K562 (cell line): ENCODE measurements at regions not wholly inside any gene's neighbourhood (a gene's known extent, or its start where the extent isn't known, plus 50 kb on each side); places are given as distances from the start of the nearest gene placed in this dataset.

Experiments
- ATAC-seq: fragments of 200-7000 bp; cut with Tn5 transposase; 3 replicates; pipeline ENCODE4 v1.9.1; 2020; ENCODE audit warnings: moderate library complexity
- BruUV-seq: library from RNA; stranded (reverse); fragments of 400-500 nt; replicated peaks from 2 replicates; lab custom pipeline; 2021; lab: Mats Ljungman, UMichigan
- CTCF ChIA-PET: fragments of 300-600 bp; formaldehyde crosslinking; extraction: SDS; loops from one replicate; lab custom pipeline; 2021; ENCODE audit warnings: low intra/inter-chr PET ratio; lab: Yijun Ruan, JAX
- POLR2A ChIA-PET: fragments of 300-600, 350-650 bp; sonication (Branson Sonifier 250); formaldehyde crosslinking; extraction: SDS; loops from one replicate; lab custom pipeline; 2021; ENCODE audit warnings: antibody characterized with exemption, inconsistent platforms; lab: Yijun Ruan, JAX
- DNase-seq, 4 experiments: peaks; one replicate each; pipeline versions ENCODE4 v3.0.0 to v3.0.0-alpha.2; 2011 to 2018; ENCODE audit warnings: low spot score in 3 of 4, mixed read lengths in 3 of 4; ENCODE audit errors: extremely low read depth in 1 of 4
- FAIRE-seq: peaks from 2 replicates; lab custom pipeline; 2011; peaks lifted over from hg19 to GRCh38; lab: Jason Lieb, UNC
- H2AFZ ChIP-seq: 2 replicates; pipeline ENCODE4 v1.6.0; 2011; ENCODE audit warnings: low read depth, low read length, control low read depth, inconsistent platforms
- H3K27ac ChIP-seq: fragments of 200-600 bp; 3 replicates; pipeline ENCODE4 v1.8.0; 2011; ENCODE audit warnings: low read depth, mild to moderate bottlenecking, control low read depth, inconsistent platforms, low read length, moderate library complexity, mixed read lengths; ENCODE audit errors: extremely low read depth
- H3K27me3 ChIP-seq, 2 experiments: fragments of 300-600 bp in 1 of 2; 2 replicates in 1 of 2; 3 replicates in 1 of 2; pipeline versions ENCODE4 v1.6.0 to v1.8.0; 2011; ENCODE audit warnings: inconsistent platforms in 2 of 2, low read length in 2 of 2, mild to moderate bottlenecking in 1 of 2, mixed read lengths in 1 of 2, moderate library complexity in 1 of 2; ENCODE audit not compliant: control insufficient read depth in 2 of 2, insufficient read depth in 2 of 2
- H3K36me3 ChIP-seq: fragments of 300-600 bp; 3 replicates; pipeline ENCODE4 v1.8.0; 2011; ENCODE audit warnings: mild to moderate bottlenecking, low read length, inconsistent platforms; ENCODE audit not compliant: control insufficient read depth, insufficient read depth
- H3K4me1 ChIP-seq, 2 experiments: fragments of 200-600 bp in 1 of 2; replicated peaks in 1 of 2; 2 replicates in 1 of 2; 3 replicates in 1 of 2; pipeline versions ENCODE4 v1.5.1 to v1.8.0; 2011; ENCODE audit warnings: inconsistent platforms in 2 of 2, low read length in 2 of 2, mild to moderate bottlenecking in 1 of 2, mixed read lengths in 1 of 2, moderate library complexity in 1 of 2; ENCODE audit not compliant: control insufficient read depth in 2 of 2, insufficient read depth in 2 of 2
- H3K4me2 ChIP-seq: 2 replicates; pipeline ENCODE4 v1.6.1; 2011; ENCODE audit warnings: low read length, control low read depth, inconsistent platforms, mixed read lengths; ENCODE audit not compliant: insufficient read depth
- H3K4me3 ChIP-seq: fragments of 200-600 bp; sonication (generic), shearing (Covaris generic); 2 replicates; pipeline ENCODE4 v1.5.1; 2016; ENCODE audit warnings: control low read depth, inconsistent platforms
- H3K79me2 ChIP-seq: fragments of 200-600 bp; 3 replicates; pipeline ENCODE4 v1.8.0; 2011; ENCODE audit warnings: low read length, inconsistent platforms; ENCODE audit not compliant: control insufficient read depth, insufficient read depth
- H3K9ac ChIP-seq, 2 experiments: 2 replicates each; pipeline versions ENCODE4 v1.6.0 to v1.6.1; 2011; ENCODE audit warnings: low read depth in 2 of 2, low read length in 2 of 2, control low read depth in 1 of 2, inconsistent platforms in 1 of 2, mild to moderate bottlenecking in 1 of 2, mixed read lengths in 1 of 2; ENCODE audit not compliant: insufficient read depth in 1 of 2
- H3K9me1 ChIP-seq: one replicate; pipeline ENCODE4 v1.6.0; 2011; ENCODE audit warnings: inconsistent platforms, mild to moderate bottlenecking, low read length, moderate library complexity; ENCODE audit not compliant: control insufficient read depth, insufficient read depth
- H3K9me3 ChIP-seq: replicated peaks from 2 replicates; pipeline ENCODE4 v1.5.1; 2011; ENCODE audit warnings: low read depth, low read length, inconsistent platforms; ENCODE audit not compliant: control insufficient read depth, insufficient read depth
- H4K20me1 ChIP-seq: replicated peaks from 2 replicates; pipeline ENCODE4 v1.6.1; 2011; ENCODE audit warnings: low read length, inconsistent platforms, mixed read lengths; ENCODE audit not compliant: control insufficient read depth, insufficient read depth
- ARID1B ChIP-seq: fragments of 450-650 bp; IDR thresholded peaks from 2 replicates; pipeline ENCODE4 v1.6.1; 2016; ENCODE audit warnings: antibody characterized with exemption, mild to moderate bottlenecking, inconsistent platforms
- ARID3B ChIP-seq: fragments of 250-450 bp; sonication (Bioruptor Pico); IDR thresholded peaks from 2 replicates; pipeline ENCODE4 v1.4.0; 2020; ENCODE audit warnings: borderline replicate concordance
- CXXC5 ChIP-seq: fragments of 250-450 bp; sonication (Bioruptor Pico); IDR thresholded peaks from 2 replicates; pipeline ENCODE4 v1.8.0; 2022; ENCODE audit warnings: inconsistent platforms, mild to moderate bottlenecking, moderate library complexity
- NFXL1 ChIP-seq: fragments of 450-650 bp; formaldehyde crosslinking; IDR thresholded peaks from 2 replicates; pipeline ENCODE4 v1.4.0; 2021; ENCODE audit warnings: mild to moderate bottlenecking
- POU5F1 ChIP-seq: fragments of 150-350 bp; IDR thresholded peaks from 2 replicates; pipeline ENCODE4 v1.6.1; 2014; ENCODE audit warnings: borderline replicate concordance, low read length, low read depth, mild to moderate bottlenecking; ENCODE audit not compliant: partially characterized antibody
- RBM15 ChIP-seq: fragments of 200-400 bp; formaldehyde crosslinking; IDR thresholded peaks from 2 replicates; pipeline ENCODE4 v1.6.1; 2018; ENCODE audit warnings: mild to moderate bottlenecking, low read length, moderate library complexity; ENCODE audit not compliant: insufficient read depth
- ZNF699 ChIP-seq: fragments of 250-450 bp; sonication (Bioruptor Pico); IDR thresholded peaks from 2 replicates; pipeline ENCODE4 v1.8.0; 2021; ENCODE audit warnings: mild to moderate bottlenecking, moderate library complexity; ENCODE audit not compliant: insufficient replicate concordance
- WGBS: fragments of 100-300 bp; shearing (Covaris generic); methylation state at CpG from one replicate; pipeline ENCODE4 v1.1.6; 2016; ENCODE audit warnings: low coverage, mixed read lengths; ENCODE audit not compliant: insufficient coverage; ENCODE audit errors: missing lambda C conversion rate; 5-methylcytosine and 5-hydroxymethylcytosine counted together
- in situ Hi-C: fragments of 300-500 bp; cut with MboI; formaldehyde crosslinking; loops from 4 replicates; pipeline ENCODE4 v1.15.0; 2018; ENCODE audit warnings: inconsistent platforms, mixed read lengths
- intact Hi-C: fragments of 100-400 bp; cut with micrococcal nuclease; formaldehyde crosslinking; loops from 2 replicates; pipeline ENCODE4 v1.14.2; 2022

GRCh38 chr12:29996993-29997392 lies 213.3 kb upstream of the TMTC1 start:
- Histone ChIP-seq H3K36me3 (no peaks in the 10 kb centered on the region), H3K27me3 (no peaks in the 10 kb centered on the region), H3K9me1 (no peaks in the 10 kb centered on the region), H3K27ac (no peak overlapping the region), H2AFZ (no peak overlapping the region), H4K20me1 (no peaks in the 10 kb centered on the region), H3K4me2 (no peak overlapping the region), H3K9ac (no peak overlapping the region), H3K79me2 (no peaks in the 10 kb centered on the region), H3K4me3 (no peak overlapping the region), H3K9me3 (no peaks in the 10 kb centered on the region), H3K4me1 (no peaks in the 10 kb centered on the region)
- ChIA-PET POLR2A (no interaction called here), CTCF (no interaction called here)
- no TSS peak for BruUV-seq
- FAIRE-seq (no peak), DNase-seq (no peak), ATAC-seq (no peak)
- in situ Hi-C loops, result no loop called here
- 0% methylated on average over 3 of the region's 3 CpGs for WGBS
- TF ChIP-seq NFXL1 (CRISPR knock-in tag) (no peak), ARID1B (no peak), CXXC5 (no peak), ARID3B (CRISPR knock-in tag) (no peak), POU5F1 (no peak), RBM15 (no peak), ZNF699 (CRISPR knock-in tag) (no peak)
- intact Hi-C loops, result no loop called here
